ENCODE measurements at regions not wholly inside any gene's neighbourhood (a gene's known extent, or its start where the extent isn't known, plus 50 kb on each side); places are given as distances from the start of the nearest gene placed in this dataset.
A peak's percentile ranks its signal among the peaks of the same experiment; 100 is the strongest.

DNA sequence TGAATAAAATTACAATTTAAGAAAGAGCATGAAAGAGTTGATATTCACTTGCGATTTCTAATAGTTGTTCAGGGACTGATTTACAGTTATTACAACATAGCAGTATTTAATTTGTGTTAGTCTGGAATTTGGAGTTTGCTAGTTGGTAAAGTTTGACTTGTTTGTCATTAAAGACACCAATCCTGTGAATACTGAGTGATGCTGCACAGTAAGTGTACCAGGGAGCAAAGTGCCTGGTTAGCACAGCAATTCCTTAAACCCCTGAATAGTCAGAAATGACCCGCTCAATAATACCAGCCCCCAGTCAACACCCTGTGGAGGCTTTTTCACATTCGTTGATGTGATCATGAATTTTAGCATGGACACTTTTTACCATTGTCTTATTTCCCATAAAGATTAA is 122.2 kb upstream of the GC start (continued):
- no peak for TF ChIP-seq CTCF (conservative IDR thresholded peaks at IDR 0.05; ENCODE audit: low read depth in 2 of 2)

DNA sequence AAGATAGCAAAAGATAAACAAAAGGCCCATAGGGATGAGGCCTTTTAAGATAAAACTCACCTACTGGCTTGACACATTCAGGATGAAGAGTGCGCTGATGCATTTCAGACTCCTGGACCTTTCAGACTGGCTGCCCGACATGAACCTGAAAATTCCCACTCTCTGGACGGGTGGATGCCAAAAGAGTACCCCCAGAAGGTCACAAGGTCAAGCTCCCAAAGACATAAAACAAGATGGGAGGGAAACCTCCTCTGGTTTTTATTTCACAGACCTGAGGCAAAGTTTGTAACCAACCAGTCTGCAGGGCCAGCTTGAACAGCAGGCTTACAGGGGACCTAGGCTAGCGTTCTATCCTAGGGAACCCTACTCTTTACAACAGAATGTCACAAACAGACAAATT is 123.2 kb upstream of the GC start:
- no peaks in the 10 kb centered on the region for H3K4me1 ChIP-seq (ENCODE audit: insufficient read depth)
- no peaks in the 10 kb centered on the region for H3K27me3 Mint-ChIP-seq (ENCODE audit: insufficient read depth, low read depth, poor library complexity)
- TF ChIP-seq POLR2AphosphoS5 (IDR thresholded peaks at IDR 0.05; ENCODE audit: low read depth) (no peak), EZH2phosphoT487 (IDR thresholded peaks at IDR 0.05; ENCODE audit: unreplicated experiment) (no peak), CTCF (conservative IDR thresholded peaks at IDR 0.05; ENCODE audit: low read depth in 2 of 2) (no peak), ZNF462 (CRISPR knock-in tag; IDR thresholded peaks at IDR 0.05) (no peak), CREB1 (CRISPR knock-in tag; IDR thresholded peaks at IDR 0.05; ENCODE audit: low read depth) (no peak), ZNF331 (CRISPR knock-in tag; IDR thresholded peaks at IDR 0.05; ENCODE audit: low read depth) (no peak), EZH2 (IDR thresholded peaks at IDR 0.05; ENCODE audit: low read depth, unreplicated experiment) (no peak), REST (IDR thresholded peaks at IDR 0.05; ENCODE audit: unreplicated experiment) (no peak), NANOG (IDR thresholded peaks at IDR 0.05; ENCODE audit: borderline replicate concordance) (no peak)
- TF ChIP-seq, protein P1, sequence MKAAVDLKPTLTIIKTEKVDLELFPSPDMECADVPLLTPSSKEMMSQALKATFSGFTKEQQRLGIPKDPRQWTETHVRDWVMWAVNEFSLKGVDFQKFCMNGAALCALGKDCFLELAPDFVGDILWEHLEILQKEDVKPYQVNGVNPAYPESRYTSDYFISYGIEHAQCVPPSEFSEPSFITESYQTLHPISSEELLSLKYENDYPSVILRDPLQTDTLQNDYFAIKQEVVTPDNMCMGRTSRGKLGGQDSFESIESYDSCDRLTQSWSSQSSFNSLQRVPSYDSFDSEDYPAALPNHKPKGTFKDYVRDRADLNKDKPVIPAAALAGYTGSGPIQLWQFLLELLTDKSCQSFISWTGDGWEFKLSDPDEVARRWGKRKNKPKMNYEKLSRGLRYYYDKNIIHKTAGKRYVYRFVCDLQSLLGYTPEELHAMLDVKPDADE (IDR thresholded peaks at IDR 0.05) = no peak

More for the DNA sequence above, 123.2 kb upstream of the GC start:
- no peak overlapping the region for H3K27ac Mint-ChIP-seq
- Histone ChIP-seq H3F3A (replicated peaks; ENCODE audit: low read depth) (no peaks in the 10 kb centered on the region), H3K4me2 (no peak overlapping the region), H4K20me1 (replicated peaks; ENCODE audit: insufficient read depth) (no peaks in the 10 kb centered on the region), H3K27ac (ENCODE audit: low read depth) (no peak overlapping the region), H3K79me2 (replicated peaks; ENCODE audit: insufficient read depth) (no peaks in the 10 kb centered on the region), H2AFZ (peak overlapping the region; percentile 69), H3K4me3 (no peak overlapping the region), H3K36me3 (ENCODE audit: insufficient read depth) (peaks cover 6% of the 10 kb centered on the region; the same call in 1 of the 2 replicates), H3K9me2 (ENCODE audit: insufficient read depth) (peaks cover 3% of the 10 kb centered on the region), H3K27me3 (ENCODE audit: insufficient read depth) (no peaks in the 10 kb centered on the region)
- no peak for ATAC-seq
- H3K9me3 Mint-ChIP-seq = peaks cover 38% of the 10 kb centered on the region
- no peak overlapping the region for H3K4me3 Mint-ChIP-seq
- peaks cover 46% of the 10 kb centered on the region for H3K36me3 Mint-ChIP-seq (ENCODE audit: low read depth)
- DNase-seq (ENCODE audit: low spot score) = no peak
- 0 out of 3 replicates have a peak, but pooled peaks cover 2% of the 10 kb centered on the region for H3K4me1 Mint-ChIP-seq

All from GM23338 (cell line).